ENCODE measurements at regions not wholly inside any gene's neighbourhood (a gene's known extent, or its start where the extent isn't known, plus 50 kb on each side); places are given as distances from the start of the nearest gene placed in this dataset.
A peak's percentile ranks its signal among the peaks of the same experiment; 100 is the strongest.

- TF ChIP-seq PAX5 (IDR thresholded peaks at IDR 0.05; ENCODE audit: borderline replicate concordance, low read depth, low read length) (no peak), STAT1 (conservative IDR thresholded peaks at IDR 0.05) (no peak), BMI1 (IDR thresholded peaks at IDR 0.05; ENCODE audit: borderline replicate concordance) (no peak), TCF12 (IDR thresholded peaks at IDR 0.05; ENCODE audit: low read depth, low read length) (no peak), MAX (IDR thresholded peaks at IDR 0.05; ENCODE audit: low read depth, low read length) (no peak), MLLT1 (IDR thresholded peaks at IDR 0.05) (no peak), NBN (IDR thresholded peaks at IDR 0.05) (no peak), IKZF1 (conservative IDR thresholded peaks at IDR 0.05) (peak; percentile 58; the same call in 1 of the 2 replicates), IKZF2 (IDR thresholded peaks at IDR 0.05) (peak; percentile 28 to 35; a peak in 3 of 4 replicates), ATF7 (IDR thresholded peaks at IDR 0.05; ENCODE audit: low read depth) (peak; percentile 46; the same call in 1 of the 2 replicates), TAF1 (IDR thresholded peaks at IDR 0.05; ENCODE audit: borderline replicate concordance, low read depth, low read length) (no peak)
These were observed 380.3 kb upstream of the JARID2 start (continued) for GRCh38 chr6:14865531-14866100.

- in situ Hi-C loops (cut with MboI) (no loop called here), intact Hi-C loops (cut with micrococcal nuclease; ENCODE audit: unreplicated experiment) (no loop called here)
- POLR2A ChIA-PET = no interaction called here
- TF ChIP-seq SMARCA5 (IDR thresholded peaks at IDR 0.05) (no peak), ZBTB11 (CRISPR knock-in tag; IDR thresholded peaks at IDR 0.05) (no peak), RELA (IDR thresholded peaks at IDR 0.05; ENCODE audit: borderline replicate concordance, partially characterized antibody) (no peak), DPF2 (IDR thresholded peaks at IDR 0.05) (no peak), NKRF (conservative IDR thresholded peaks at IDR 0.05) (no peak), BRCA1 (IDR thresholded peaks at IDR 0.05; ENCODE audit: low read depth, low read length) (no peak)
These were observed 378.1 kb upstream of the JARID2 start for GRCh38 chr6:14867802-14868201.

More at GRCh38 chr6:14867802-14868201, 378.1 kb upstream of the JARID2 start:
- no peak overlapping the region for H3K27ac ChIP-seq (ENCODE audit: control insufficient read depth, insufficient read depth)
- no peak overlapping the region for H2AFZ ChIP-seq (ENCODE audit: control insufficient read depth, low read depth, low read length)
- DNase-seq (ENCODE audit: low read depth, low spot score) (no peak), FAIRE-seq (no peak), ATAC-seq (no peak)
- no peaks in the 10 kb centered on the region for H4K20me1 ChIP-seq (ENCODE audit: control insufficient read depth, insufficient read depth)
- ChIA-PET CTCF (interaction anchor here (1.5 kb wide), 1 partner anchor 8 kb away, joined by 4 read pairs; no protein-coding TSS in a partner anchor), SMC1A (ENCODE audit: uncharacterized antibody, unreplicated experiment) (interaction anchor here (0.6 to 1.0 kb wide), 3 partner anchors 9 to 336 kb away, joined by 3 read pairs; no protein-coding TSS in a partner anchor), RAD21 (ENCODE audit: unreplicated experiment) (interaction anchor here (0.6 to 1.5 kb wide), 2 partner anchors 9 to 410 kb away, joined by 3 to 5 read pairs; no protein-coding TSS in a partner anchor)
- no peaks in the 10 kb centered on the region for H3K79me2 ChIP-seq (ENCODE audit: control insufficient read depth, insufficient read depth, low read length)
- peaks cover 13% of the 10 kb centered on the region; the same call in 1 of the 2 replicates for H3K4me1 ChIP-seq (ENCODE audit: control insufficient read depth, insufficient read depth, low read length)
- H3K4me2 ChIP-seq (ENCODE audit: control insufficient read depth, insufficient read depth) = no peak overlapping the region
- no peak overlapping the region for H3K4me3 ChIP-seq
- H3K36me3 ChIP-seq (ENCODE audit: control insufficient read depth in 2 of 2, insufficient read depth in 2 of 2, low read length in 1 of 2) = no peaks in the 10 kb centered on the region
- no peaks in the 10 kb centered on the region for H3K27me3 ChIP-seq (replicated peaks in 1 of 2; ENCODE audit: control insufficient read depth in 2 of 2, insufficient read depth in 2 of 2, low read length in 1 of 2)
- H3K9ac ChIP-seq (ENCODE audit: control insufficient read depth, insufficient read depth, low read length) = no peak overlapping the region
- no TSS peak for BruUV-seq (replicated peaks)
- 90% methylated on average over 1 of the region's 1 CpG for WGBS (ENCODE audit: insufficient coverage, insufficient replicate concordance, low lambda C conversion rate, missing lambda C conversion rate)
- no peaks in the 10 kb centered on the region for H3K9me3 ChIP-seq (replicated peaks; ENCODE audit: control insufficient read depth, insufficient read depth, low read length)

Measured in GM12878 (cell line).